DMS153 treated with DMSO at 0.1 percent for 48 hours (cell line): ENCODE measurements at regions not wholly inside any gene's neighbourhood (a gene's known extent, or its start where the extent isn't known, plus 50 kb on each side); places are given as distances from the start of the nearest gene placed in this dataset.

Source experiments
- DNase-seq: peaks from one replicate; lab custom pipeline; 2025; ENCODE audit not compliant: unreplicated experiment; lab: John Stamatoyannopoulos, UW

- DNase-seq = no peak
Measured at GRCh38 chr1:38347446-38348175, 301.0 kb upstream of the POU3F1 start.

DNA sequence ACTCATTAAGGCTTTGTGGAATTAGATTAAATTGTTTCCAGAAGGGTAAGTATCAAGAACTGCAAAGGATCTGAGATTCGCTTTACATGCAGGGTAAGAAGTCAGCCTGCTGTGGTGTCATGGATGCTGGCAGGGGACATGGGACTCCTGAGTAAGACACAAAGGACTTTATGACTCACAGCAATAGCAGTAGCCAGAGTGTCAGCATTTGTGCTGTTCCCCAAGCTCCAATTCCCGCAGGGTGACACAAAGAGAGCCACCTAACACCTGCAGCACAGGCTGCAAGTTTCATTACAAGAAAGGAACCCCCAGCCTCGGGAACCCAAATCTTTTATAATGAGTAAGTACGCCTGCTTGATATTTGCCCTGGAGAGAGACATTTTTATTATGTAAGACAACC is 298.1 kb upstream of the POU3F1 start:
- no peak for DNase-seq

- no peak for DNase-seq
Measured at GRCh38 chr1:38341694-38342093, 295.1 kb upstream of the POU3F1 start.

DNA sequence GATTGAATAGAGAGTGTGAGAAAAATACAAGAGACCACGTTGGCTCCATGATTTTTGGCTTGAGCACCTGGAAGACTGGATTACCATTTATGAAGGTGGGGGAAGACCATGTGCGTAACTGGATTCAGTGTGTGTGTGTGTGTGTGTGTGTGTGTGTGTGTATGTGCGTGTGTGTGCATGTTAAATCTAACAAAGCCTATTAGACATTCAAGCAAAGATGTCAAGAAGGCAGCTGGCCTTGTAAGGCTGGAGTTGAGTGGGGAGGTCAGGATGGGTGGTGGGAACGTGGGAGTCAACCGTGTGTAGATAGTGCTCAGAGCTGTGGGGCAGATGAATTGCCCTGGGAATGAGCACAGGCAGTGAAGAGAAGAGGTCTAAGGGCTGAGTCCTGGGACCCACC is 293.8 kb upstream of the POU3F1 start:
- no peak for DNase-seq

- DNase-seq = no peak
Measured at GRCh38 chr1:38337711-38338110, 291.1 kb upstream of the POU3F1 start.

DNA sequence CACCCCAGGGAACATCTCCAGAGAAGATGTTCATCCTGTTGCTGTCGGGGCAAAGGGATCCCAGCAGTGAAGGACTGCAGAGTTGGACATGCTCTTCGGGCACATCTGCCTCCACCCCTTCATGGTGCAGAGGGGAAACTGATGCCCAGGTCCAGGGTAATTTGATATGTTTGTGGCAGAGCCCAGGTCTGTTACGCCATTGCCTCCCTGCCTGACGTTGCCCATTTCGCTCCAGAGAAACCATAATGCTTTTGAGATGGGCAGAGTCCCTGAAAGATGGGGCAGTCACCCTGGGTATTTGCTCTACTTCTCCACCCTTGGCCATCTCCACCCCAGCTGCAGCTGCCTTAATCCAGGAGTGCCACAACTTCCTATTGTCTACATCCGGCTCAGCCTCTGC is 290.4 kb upstream of the POU3F1 start:
- DNase-seq = no peak

- DNase-seq = no peak
Measured at GRCh38 chr1:38336301-38336923, 289.8 kb upstream of the POU3F1 start.

GRCh38 chr1:38334930-38335592 is 288.5 kb upstream of the POU3F1 start:
- DNase-seq = no peak

DNA sequence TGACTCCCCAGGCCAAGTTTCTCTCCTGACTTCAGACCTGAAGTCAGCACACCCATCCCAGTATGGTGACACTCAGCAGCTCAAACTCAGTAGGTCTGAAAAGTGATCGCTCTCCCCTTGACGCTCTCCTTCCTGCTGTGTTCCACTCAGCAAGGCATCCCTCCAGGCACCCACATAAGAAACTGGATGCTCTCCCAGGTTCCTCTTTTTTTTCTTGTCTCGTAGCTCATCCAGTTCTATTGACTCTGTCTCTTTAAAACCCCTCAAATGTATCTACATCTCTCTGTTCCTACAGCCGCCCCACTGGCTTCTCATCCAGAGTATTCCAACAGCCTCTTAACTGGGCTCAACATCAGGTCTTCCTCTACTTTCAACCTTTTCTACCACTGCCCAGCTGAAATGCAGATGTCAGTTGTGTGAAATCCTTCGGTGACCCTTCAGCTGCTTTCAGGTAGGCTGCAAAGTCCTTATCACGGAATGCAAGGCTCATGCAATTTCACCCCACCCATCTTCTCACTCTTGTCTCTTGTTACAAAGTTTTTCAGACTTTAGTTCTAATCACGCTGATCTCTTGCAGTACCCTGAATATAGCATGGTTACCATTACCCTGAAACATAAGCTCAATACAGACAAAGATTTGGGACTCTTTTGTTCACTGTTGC is 286.2 kb upstream of the POU3F1 start:
- no peak for DNase-seq

- DNase-seq = no peak
Measured at GRCh38 chr1:38331496-38332210, 285.1 kb upstream of the POU3F1 start.

GRCh38 chr1:38330799-38331198 is 284.2 kb upstream of the POU3F1 start:
- DNase-seq = no peak

DNA sequence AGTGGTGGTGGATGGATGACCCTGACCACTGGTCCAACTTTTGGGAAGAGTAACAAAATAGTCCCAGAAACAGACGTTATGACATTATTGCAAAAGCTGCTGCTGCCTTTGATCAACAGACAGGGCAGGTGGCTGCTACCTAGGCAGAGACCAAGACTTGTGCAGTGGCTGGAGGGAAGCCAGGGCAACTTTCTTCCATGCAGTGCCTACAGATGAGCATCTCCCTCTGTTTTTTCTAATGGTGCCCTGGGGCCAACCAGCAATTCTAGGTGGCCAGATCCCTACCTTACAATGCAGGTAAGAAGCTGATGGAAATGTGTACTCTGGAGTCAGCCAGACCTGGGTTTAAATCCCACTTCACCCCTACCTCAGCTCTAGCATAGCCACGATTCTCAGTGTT is 283.1 kb upstream of the POU3F1 start:
- DNase-seq = no peak

DNA sequence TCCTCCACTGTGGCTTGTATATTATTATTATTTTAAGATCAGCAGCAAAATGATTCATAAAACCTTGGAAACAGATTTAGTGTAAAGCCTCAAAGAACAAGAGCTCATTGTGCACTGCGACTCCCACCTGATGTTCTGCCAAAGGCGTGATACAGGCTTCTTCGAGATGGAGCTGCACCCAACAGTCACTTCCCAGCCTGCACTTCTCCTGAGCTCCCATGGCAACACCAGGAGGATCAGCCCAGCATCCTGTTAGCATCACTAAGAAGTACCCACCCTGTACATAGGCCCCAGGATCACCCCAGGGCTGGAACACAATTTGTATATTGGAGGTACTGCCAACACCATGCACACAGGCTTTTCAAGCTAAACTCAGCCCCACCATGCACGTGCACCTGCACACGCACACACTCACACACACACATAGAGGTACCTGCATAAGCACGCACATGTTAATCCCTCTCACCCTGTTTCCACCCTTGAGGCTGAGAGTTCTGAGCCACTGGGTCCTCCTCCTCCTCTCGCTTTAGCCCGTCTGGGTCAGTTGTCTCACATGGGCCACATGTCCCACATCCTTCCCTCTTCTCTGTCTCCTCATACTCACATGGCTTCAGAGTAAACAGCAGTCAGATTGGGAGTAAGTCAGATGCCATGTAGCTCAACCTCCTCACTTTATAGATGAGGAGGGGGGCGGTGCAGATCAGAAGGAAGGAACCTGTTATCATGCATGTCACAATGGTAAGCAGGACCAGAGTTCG is 281.9 kb upstream of the POU3F1 start:
- DNase-seq = no peak

DNA sequence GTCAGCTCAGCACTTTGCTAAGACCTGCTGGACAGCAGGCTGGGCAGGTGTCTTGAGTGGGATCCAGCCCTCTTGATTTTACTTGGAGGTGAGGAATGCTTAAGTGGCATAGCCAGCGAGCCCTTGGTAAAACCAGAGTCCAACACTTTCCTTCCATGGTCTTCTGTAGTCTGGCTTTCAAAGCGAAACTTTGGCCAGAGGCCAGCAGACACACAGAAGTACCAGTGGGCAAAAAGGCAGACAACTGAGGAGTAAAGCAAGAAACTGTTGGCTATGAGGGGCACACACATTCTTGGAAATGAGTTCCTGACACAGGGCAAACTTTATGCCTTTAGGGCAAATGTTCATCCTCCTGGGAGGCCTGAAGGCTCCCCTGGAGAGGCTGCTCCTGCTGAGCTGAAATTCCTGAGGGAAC is 281.0 kb upstream of the POU3F1 start:
- no peak for DNase-seq

DNA sequence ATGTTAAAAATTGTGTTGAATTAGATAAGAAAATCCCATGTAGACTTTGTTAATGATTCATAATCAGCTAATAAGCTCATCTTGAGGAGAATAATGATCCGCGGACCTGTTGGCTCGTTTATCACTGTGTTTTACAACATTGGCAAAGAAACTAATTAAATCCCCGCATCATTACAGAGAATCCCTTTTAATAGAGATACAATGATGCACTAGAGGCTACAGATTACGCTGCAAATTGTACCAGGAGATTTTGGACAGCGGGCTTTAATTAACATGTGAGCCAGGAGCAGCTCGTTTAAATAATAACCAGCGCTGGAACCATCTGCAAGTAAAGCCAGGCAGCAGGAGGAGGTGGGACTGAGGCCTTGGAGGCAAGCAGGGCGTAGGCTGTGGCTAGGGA is 280.3 kb upstream of the POU3F1 start:
- DNase-seq = no peak

GRCh38 chr1:38326135-38326534 is 279.5 kb upstream of the POU3F1 start:
- no peak for DNase-seq

- no peak for DNase-seq
Measured at GRCh38 chr1:38312753-38313152, 266.2 kb upstream of the POU3F1 start.

- no peak for DNase-seq
Measured at GRCh38 chr1:38310079-38310478, 263.5 kb upstream of the POU3F1 start.

- no peak for DNase-seq
Measured at GRCh38 chr1:38308780-38309179, 262.2 kb upstream of the POU3F1 start.

GRCh38 chr1:38305666-38306065 is 259.1 kb upstream of the POU3F1 start:
- no peak for DNase-seq
